OCI-M2 (cell line): ENCODE measurements at regions not wholly inside any gene's neighbourhood (a gene's known extent, or its start where the extent isn't known, plus 50 kb on each side); places are given as distances from the start of the nearest gene placed in this dataset.
"Not testable (repeated sequence)": the region's sequence is repeated elsewhere in the genome, so short reads cannot be mapped to it uniquely, and the experiment has no call there.

Experiments used
- DNase-seq: peaks from one replicate; lab custom pipeline; 2025; ENCODE audit not compliant: unreplicated experiment; lab: John Stamatoyannopoulos, UW

GRCh38 chr1:166488327-166488726, 321.5 kb upstream of the FAM78B start:
- DNase-seq: no peak

GRCh38 chr1:166489356-166489669, 322.5 kb upstream of the FAM78B start:
- no peak for DNase-seq

DNA sequence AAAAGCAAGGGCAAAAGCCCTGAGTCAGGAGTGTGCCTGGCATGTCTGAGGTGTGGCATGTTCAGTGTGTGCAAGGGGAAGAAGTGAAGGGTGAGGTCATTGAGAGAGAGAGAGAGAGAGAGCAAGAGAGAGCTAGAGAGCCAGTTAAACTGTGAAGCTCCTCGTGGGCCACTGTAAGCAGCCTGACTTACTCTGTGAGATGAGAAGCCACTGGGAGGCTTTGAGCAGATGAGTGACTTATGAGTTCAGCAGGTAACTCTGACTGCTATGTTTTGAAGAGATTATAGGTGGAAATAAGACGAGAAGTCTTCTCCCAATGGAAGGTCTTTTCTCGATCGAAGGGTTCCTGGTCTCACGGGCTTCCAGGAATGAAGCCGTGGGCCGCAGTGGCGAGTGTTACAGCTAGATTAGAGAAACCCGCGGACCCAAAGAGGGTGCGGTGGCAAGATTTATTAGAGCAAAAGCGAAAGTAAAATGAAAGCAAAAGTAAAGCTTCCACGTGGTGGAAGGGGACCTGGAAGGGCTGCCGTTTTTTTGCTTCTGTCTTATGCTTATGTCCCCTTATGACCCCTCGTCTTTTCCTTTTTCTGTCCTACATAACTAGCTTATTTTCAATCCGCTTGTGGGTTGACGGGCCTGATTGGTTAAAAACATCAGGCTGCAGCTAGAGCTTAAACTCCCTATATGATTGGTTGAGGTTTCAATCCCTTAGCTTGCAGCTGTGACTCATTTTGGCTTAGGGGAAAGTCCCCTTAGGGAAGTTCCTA, 323.1 kb upstream of the FAM78B start:
- no peak for DNase-seq

GRCh38 chr1:166490437-166490991, 323.7 kb upstream of the FAM78B start:
- no peak for DNase-seq

DNA sequence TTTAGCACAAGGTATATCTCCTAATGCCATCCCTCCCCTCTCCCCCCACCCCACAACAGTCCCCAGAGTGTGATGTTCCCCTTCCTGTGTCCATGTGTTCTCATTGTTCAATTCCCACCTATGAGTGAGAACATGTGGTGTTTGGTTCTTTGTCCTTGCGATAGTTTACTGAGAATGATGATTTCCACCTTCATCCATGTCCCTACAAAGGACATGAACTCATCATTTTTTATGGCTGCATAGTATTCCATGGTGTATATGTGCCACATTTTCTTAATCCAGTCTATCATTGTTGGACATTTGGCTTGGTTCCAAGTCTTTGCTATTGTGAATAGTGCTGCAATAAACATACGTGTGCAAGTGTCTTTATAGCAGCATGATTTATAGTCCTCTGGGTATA, 327.0 kb upstream of the FAM78B start:
- not testable (repeated sequence) for DNase-seq

- DNase-seq: no peak
These were observed 331.9 kb upstream of the POGK start for GRCh38 chr1:166507347-166507746.

DNA sequence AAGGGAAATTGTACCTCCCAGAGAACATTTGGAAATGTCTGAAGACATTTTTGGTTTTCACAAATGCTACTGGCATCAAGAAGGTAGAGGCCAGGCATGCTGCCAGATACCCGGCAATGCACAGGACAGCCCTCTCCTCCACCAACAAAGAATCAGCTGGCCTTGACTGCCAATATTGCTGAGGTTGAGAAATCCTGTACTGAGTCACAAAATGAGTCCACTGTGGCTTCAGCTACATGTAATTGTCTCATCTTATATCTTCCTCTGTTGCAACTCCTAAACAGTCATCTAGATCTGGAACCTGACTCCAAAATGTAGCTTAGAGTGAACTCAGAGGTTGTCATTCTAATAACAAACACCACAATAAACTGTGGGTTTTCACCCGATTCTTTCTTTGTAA, 327.5 kb upstream of the POGK start:
- no peak for DNase-seq

- DNase-seq: no peak
These were observed 325.2 kb upstream of the POGK start for GRCh38 chr1:166514067-166514466.

DNA sequence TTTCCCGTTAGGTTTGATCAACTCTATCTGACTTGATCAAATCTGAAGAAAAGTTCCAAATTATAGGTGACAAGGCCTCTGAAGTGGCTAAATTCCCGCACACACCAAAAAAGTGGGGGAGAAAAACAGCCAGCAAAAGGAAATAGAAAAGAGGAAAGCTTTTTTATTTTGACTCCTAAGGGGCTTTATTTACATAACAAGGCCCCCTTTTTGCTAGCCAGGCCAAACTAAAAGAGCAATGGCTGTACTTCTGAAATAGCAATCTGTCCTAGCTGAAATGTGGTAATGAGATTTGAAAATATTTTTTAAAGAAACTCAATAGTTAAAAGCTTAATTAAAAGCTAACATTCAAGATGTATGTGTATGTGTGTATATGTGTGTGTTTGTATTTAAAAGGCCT, 311.5 kb upstream of the POGK start:
- DNase-seq: no peak

DNA sequence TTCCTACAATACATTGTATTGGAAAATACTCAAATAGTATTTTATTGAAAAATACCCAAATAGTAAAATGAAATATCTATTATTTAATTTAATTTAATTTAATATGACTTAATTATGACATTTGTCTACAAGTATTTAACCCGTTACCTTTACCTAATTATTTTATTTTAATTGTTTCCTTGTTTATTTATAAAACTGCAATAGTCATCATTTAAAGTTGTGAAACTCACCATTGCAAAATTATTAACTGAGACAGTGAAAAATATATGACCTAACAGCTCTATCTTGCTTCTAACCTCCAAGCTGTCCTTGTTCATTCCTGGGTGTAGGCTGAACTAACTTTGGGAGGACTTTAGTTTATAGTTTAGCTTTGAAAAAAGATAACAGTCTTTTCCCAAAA, 300.6 kb upstream of the POGK start:
- no peak for DNase-seq

DNA sequence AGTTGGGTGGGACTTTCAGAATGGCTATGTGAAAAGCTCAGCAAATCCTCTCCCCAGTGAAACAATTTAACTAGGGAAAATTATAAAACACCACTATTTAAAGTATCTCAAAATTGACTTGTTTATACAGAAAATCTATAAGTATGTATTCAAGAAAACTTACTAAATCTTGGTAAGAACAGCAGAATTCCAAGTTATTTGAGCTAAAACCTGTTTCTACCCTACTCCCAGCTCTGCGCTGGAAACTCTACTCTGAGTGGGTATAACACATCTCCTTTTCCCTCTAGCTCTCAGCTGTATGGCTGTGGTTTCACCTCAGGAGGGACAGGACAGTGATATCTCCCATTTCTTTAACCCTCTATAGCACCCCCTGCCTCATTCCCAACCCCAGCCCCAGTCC, 295.2 kb upstream of the POGK start:
- DNase-seq: no peak

- no peak for DNase-seq
These were observed 294.7 kb upstream of the POGK start for GRCh38 chr1:166544561-166544960.

DNA sequence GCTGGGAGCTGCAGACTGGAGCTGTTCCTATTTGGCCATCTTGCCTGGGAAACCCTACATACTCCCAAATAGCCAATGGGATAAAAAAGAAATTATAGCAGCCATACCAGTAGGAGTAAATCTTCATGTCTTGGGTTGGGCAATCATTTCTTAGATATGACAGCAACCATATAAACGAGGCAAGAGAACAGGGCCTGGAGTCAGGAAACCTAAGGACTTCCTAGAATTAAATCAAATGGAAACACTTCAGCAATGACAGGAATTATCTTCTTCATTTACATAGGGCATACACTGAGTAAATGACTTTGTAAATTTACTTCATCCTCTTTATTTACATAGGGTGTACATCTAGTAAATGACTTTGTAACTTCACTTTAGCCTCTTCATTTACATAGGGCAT, 286.6 kb upstream of the POGK start:
- no peak for DNase-seq

DNA sequence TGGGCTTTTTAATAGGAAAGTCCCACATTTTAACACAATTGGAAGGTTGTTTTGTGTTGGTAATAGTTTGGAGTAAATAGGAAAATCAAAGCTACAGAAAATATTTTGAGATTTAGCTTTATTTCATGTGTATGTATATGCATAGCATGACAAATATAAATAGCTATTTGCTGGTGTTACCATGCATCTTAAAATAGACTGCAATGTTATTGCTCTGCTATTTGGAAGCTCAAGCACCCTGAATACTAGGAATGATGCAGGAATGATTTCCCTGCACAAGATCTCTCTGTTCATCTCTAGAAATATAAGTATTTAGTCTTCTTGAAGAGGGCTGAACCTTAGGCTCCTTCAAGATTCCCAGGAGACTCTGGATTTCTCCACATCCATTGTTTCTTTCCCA, 268.3 kb upstream of the POGK start:
- no peak for DNase-seq

- DNase-seq: no peak
These were observed 266.1 kb upstream of the POGK start for GRCh38 chr1:166573199-166573598.

DNA sequence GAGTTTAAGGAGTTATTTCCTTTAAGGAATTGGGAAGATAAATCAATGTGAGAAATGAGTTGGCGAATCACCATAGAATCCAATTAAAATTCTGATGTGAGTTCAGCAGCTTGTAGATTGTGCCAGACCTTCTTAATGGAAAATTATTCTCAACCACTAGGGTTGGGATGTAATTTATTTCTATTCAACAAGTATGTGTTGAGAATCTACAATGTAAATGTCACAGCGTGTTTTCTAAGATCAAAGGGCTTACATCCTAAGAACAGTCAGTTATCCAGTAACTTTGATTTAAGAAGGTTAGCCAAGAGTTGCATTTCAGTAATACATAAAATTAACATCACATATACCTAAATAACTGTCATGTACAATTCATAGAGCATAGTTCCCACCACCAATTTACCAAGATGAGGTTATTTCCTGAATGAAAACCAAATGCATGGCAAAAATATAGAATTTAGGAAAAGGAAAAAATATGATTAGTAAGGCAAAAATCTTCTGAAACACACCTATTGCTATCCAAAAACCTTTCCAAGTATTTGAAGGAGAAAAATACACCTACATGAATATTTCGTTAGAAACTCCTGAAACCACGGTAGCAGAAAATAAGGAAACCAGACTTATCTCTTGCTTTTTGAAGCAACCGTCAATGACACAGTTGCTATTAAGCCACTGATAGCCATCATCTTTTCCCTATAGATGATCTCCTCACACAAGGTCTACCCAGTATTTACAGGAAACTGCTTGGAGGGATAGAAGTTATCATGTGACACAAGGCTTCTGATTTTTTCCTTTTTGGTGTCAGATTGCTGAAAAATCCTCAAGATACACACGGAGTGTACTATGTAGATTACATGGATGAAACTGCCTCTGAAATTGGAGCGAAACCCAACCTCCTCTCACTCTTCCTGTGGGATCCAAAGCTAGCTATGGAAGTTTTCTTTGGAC, 259.4 kb upstream of the POGK start:
- no peak for DNase-seq

- no peak for DNase-seq
These were observed 250.5 kb upstream of the POGK start for GRCh38 chr1:166588741-166589140.

DNA sequence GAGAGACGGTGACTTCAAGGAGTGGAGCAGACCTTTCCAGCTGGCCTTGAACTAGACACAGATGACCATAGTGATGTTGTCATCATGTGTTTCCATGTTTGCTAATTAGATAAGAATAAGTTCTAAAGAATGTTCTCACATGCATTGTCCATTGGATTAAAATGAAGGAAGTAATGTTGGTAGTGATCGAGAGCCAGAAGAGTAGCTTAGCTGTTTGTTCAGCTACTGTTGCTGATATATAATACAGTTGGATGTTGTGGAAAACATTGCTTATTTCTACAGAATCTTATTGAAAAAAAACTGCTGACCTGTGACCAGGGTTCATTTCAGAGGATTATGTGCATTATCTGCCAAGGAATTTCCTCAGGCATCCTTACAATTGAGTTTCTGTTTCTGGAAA, 249.1 kb upstream of the POGK start:
- DNase-seq: no peak

GRCh38 chr1:166594646-166595045, 244.6 kb upstream of the POGK start:
- no peak for DNase-seq

DNA sequence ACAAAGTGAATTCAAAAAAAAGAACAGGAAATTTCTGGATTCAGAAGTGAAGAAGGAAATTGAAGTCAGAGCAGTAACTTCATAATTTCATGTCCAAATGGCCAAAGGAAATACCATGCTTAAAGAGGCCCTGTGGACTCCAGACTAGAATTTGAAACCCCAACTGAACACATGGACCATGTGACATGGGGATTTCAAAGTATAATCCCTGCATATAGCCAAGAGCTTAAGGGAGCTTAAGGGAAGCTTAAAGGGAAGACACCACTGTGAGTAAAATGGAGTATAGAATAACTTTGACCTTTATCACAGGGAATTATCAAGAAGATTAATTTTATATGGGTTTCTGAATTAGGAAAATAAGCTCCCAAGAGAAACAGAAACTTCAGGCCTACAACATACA, 241.8 kb upstream of the POGK start:
- DNase-seq: no peak

GRCh38 chr1:166600574-166600973, 238.7 kb upstream of the POGK start:
- DNase-seq: no peak

DNA sequence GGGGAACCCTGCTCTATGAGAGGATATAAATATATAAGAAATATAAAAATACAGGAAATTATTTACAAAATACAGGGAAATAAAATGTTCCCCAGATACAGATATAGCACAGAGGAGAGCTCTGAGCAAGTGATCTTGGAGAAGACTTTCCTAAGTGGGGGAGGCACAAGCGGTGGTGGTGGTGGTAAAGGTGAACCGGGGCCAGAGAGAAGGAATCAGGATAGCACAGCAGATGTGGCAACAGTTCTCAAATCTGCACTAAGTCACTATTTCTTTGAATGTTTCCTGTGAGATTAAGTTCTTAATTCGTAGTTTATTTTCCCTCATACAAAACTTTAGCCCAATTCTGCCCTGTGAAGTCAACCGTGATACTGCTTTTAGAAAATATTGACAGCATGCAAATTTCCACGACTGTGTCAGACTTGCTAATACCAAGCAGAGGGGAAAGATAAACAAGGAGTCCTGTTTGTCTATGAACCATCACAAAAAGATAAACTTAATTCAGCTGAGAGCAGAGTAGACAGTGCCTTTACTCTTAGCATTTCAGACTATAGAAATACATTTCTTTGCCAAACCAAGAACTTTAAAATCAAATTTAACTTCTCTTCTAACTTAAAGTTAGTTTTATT, 237.5 kb upstream of the POGK start:
- no peak for DNase-seq
